HG02852 (cell line): ENCODE measurements at regions not wholly inside any gene's neighbourhood (a gene's known extent, or its start where the extent isn't known, plus 50 kb on each side); places are given as distances from the start of the nearest gene placed in this dataset.

Experiments
- ATAC-seq: cut with Tn5 transposase; IDR thresholded peaks from one replicate; pipeline ENCODE4 v1.9.1; 2021; ENCODE audit warnings: mild to moderate bottlenecking, moderate library complexity; ENCODE audit not compliant: unreplicated experiment

DNA sequence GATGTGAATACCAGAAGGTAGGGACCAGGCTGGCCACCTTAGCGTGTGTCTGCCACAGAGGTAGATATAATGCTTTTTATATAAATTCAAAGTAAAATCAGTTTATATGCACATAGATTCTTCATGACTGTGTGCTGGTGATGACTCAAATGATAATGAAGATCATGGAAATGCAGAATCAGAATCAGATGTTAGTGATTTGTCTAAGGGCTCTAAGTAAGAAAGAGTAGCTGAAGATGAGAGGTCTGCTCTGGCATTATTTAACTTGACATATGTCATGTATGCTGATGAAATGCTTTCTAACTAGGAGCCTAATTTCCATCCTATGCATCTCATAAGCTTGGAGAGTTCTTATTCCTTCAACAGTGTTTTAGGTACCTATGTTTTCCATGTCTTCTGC lies 50.3 kb upstream of the DPH6 start:
- ATAC-seq = no peak

DNA sequence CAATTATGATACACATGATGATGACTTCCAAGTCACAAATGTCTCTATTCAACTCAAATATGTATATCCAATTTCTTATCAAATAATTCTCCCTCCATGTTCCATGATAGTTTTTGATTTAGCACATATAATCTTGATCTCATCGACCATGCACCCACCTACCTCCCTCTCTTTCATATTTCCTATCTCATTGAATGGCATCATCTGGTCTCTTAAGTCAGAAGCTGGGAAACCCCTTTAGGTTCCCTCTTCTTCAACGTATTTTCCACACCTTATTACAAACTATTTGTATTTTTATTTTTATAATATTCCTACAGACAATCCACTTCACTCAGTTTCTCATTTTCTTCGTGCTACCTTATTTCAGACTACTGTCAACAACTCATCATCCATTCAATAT lies 56.9 kb upstream of the DPH6 start:
- peak; percentile 39 for ATAC-seq

DNA sequence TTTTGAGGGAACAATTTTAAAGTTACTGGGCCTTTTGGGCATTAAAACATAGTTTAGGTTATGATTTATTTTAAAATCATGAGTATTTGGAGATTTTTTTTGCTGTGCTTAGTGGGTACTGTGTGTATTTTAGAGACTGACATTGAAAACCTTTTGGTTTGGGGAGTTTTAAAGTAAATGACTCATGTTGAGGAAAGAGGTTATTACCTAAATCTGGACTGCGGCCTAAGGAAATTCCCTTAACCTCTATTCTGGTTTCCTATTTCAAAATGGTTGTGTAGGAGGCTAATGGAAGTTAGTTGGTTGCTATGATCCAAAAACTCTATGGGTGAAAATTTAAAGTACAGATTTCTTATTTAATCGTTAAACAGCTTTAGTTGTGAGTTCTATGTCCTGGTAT lies 57.3 kb upstream of the DPH6 start:
- ATAC-seq = peak; percentile 87

DNA sequence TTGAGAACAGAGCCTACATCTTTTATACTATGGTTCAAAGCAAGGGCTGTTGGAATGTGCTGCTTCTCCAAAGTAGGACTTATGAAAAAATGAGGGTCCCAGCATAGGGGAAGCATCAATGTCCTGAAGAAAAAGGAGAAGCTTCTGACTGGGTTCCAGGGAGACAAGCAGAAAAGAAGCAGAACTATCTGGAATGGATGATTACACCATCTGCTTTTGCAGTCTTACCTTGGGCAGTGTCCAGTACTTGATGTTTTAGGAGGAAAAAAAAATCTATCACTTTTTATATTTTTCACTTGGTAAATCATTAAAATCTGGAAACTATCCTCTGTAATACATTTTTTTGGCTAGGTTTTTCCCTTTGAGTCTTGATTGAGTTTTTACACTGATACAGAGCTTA lies 57.9 kb upstream of the DPH6 start:
- ATAC-seq = no peak

DNA sequence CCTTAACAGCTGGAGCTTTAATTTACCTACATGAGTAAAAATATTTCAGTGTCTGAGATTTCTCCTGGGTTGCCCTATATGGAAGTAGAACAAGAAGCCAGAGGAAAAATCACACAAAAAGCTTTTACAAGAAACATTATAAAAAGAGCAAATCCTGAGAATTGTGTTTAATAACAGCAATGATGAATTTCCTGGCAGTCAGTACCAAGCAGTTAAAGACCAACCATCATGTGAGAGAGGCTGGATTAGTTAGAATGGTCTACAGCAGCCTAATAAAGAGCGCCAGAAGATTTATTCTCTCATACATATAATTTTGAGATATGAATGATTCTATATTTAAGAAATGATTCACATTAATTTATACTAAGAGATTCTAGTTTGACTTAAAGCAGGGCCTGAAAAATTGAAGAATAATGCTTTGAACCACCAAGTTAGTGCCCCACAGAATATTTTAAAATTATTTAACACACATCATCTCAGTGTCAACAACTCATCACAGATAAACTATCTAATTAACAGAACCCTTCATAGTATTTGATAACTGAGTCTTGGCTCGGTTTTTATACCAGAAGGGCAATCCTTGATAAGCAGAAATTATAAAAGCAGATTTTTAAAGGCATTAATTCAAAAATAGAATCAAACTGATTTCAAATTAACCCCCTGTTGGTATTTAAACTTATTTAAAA lies 59.9 kb upstream of the DPH6 start:
- ATAC-seq = no peak

DNA sequence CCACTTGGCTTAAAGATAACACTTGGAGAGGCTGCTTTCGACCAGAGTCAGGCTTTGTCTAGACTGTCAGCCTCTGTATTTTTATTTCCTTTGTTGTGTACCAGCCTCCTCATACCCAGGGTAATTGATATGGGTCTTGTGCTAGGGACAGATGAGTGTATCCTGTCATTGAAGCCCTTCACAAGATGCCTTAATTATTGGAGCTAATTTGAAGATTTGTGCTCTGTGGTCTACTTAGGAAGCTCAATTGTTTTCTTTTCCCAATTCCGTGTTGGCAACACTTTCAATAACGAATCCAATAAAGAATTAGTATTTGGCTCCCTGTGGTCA lies 60.5 kb upstream of the DPH6 start:
- ATAC-seq = no peak

DNA sequence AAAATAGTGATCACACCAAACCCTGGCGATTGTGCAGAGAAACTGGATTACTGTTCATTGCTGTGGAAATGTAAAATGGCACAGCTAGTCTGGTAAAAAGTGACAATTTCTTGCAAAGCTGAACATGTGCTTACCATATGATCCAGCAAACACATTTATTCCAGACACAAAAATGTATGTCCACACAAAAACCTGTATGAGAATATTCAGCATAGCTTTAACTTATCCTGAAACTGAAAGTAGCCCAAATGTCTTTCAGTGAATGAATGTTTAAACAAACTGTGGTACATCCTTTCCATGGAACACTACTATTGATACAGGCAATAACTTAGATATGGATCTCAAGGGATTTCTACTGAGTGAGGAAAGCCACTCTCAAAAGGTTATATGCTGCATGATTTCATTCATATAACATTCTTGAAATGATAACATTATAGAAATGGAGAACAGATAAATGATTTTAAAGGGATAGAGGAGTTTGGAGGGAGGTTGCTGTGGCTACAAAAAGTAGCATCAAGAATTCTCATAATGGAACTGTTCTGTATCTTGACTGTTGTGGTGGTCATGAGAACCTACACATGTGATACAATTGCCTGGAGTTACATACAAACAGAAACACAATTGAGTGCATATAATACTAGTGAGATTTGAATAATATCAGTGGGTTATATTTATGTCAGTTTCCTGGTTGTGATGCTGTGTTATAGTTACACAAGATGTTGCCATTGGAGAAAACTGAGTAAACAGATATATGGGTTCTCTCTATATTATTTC lies 70.7 kb upstream of the DPH6 start:
- ATAC-seq = no peak

DNA sequence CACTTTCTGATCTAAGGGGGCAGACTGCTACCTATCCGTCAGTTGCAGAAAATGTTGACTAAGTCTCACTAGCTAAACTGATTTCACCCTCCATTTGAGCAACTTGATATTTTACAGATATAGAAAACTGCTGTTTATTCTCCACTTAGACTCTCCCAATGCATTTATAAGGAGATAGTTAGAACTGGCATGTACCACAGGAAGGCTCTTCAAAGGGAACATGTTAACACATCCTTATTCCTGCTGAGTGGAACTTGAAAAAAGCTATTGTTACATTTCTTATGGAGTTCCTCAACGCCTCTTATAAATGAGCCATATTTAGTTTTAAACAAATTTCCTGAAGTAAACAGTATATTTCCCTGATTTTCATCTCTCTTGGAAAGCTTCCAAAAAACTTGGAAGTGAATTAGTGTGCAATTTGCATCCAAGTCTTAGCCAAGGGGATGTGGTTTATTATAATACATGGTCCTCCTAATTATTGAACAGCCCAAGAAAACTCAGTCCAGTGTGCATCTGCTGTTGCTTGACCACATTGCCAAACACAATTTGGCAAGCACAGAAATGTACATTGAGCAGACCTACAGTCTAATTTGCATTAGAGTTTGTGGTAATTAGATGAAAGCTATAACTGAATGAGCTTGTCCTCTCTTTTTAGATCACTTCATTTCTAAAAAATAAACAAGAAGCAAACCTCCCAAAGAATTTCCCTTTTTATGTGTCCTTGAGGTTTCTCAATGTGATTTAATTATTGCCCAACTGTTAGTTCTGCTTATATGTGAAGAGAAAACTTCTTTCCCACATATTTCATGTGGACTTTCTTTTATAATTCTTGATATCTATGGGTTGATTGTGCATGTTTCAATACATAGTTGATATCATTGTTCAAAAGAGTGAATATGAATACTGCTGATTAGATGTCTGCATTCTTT lies 72.6 kb upstream of the DPH6 start:
- ATAC-seq = no peak

DNA sequence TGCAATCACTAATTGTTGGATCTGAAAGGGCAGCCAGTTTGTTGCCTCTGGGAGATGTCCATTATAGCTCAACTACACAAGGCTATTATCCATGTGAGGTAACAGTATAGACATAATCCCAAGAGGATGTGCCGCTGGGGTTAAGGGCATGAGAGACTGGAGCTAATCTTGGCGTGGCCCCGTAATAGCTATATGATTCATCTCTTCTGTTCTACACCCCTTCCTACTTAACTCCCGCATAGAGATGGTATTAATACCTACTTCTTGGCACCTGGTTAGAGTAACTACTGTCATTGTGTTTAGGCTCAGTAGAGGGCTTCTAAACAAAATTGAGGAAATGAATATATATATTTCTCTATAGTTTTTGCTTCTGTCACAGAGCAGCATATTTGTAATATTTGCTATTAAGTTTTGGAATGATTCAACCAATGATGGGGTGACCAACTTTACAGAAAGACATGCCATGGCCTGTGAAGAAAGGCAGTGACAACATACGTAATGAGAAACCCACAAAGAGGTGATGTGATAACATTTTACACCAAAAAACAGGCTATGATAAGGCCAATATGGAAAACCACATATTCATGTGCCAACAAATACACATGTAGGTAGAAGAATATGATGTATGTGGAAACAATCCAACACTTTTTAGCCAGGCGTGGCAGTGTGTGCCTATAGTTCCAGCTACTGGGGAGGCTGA lies 76.8 kb upstream of the DPH6 start:
- no peak for ATAC-seq

DNA sequence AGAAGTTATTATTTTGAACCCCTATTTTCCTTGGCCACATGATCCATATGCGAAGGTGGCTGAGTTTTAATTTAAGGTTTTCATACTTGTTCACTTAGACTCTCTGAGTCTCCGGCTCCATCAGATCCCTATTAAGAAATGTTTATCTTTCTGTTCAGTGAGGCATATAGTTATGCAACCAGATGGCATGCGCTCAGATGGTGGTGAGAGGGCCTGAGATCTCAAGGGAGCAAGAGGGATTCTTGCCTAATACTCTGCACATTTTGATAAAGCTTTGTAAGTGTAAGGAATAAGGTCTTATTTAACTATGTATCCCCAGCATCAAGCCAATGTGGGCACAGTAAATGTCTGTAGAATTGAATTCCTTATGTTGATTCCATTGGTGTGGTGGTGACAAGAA lies 78.9 kb upstream of the DPH6 start:
- ATAC-seq = no peak

DNA sequence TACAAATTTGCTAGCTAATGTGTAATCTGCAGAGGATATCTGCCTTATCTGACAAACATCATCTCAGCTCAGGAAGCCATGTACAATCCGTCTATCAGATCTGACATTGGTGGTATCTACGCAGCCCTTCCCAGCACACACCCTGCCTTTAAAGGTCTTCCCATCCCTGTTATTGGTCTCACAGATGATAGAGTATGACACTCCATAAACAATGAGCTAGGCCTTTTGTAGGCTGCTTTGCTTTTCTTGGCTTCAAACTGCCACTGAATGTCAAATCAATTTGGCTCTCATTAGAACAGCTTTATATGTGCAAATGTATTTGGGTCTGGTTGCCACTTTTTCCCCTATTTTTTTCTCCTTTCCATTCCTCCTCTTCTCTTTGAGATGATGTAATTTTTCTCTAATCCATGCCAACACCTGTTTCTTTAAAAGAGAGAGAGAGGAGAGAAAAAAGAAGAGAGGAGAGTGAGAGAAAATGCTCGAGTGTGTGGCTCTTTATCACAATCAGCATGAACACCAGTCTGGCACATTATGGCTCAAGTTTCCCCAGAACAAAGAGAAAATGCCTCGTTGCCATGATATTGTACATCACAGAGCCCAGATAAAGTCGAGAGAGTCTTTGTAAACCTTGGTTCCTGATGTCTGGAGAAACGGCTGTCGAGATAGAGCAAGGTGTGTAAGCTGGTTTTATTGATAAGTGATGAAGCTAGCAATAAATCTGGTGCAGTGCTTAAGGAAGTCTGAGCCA lies 80.8 kb upstream of the DPH6 start:
- ATAC-seq = no peak

DNA sequence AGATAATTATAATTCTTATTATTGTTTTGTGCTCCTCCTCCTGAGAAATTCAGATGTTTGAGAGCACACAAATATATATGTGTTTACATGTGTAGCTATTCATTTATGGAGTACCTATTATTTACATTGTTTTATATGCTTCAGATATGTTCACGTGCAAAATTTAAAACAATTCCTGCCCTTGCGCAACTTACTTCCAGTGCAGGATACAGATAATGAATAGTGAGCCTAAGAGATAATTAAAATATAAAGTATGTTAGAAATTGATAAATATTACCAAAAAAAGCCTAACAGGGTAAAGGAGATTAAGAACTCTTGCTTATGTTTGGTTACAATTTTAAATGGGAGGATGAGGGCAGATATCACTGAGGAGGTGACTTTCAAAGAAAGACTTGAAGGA lies 81.7 kb upstream of the DPH6 start:
- no peak for ATAC-seq

DNA sequence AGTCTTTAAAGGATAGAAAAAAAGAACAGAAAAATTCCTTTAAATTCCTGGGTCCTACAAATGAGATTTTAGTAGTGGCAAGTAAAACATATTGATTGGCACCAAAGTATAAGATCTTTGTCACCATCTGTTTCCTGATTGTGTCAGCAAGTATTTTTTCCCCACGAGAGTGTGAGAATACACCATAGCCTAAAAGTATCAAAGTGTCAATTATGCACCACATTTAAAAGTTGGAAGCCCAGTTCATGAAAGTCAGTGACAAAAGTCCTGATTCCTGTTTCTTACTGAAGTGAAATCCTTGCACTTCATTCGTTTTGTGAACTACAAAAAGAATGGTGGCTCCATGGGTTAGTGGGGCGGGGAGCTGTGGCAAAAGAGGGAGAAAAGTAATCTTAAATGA lies 83.8 kb upstream of the DPH6 start:
- ATAC-seq = no peak

DNA sequence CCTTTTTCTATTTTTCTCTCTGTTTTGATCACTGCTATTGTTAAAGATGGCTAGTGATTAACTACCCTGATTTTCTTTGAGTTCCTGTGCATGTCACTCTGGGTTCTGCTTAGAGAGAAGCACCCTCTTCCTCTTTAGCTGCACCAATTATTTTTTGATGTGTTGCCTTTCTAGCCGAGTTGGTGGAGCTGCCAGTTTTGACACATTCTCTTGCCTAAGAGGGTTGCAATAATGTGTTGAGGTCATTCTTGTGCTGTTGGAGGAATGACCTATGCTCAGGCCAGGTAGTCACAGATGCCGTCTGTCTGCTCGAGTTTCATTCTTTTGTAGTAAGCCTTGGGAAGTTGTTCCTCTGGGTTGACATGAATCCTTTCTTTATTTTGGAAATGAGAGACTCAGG lies 84.6 kb upstream of the DPH6 start:
- ATAC-seq = no peak

DNA sequence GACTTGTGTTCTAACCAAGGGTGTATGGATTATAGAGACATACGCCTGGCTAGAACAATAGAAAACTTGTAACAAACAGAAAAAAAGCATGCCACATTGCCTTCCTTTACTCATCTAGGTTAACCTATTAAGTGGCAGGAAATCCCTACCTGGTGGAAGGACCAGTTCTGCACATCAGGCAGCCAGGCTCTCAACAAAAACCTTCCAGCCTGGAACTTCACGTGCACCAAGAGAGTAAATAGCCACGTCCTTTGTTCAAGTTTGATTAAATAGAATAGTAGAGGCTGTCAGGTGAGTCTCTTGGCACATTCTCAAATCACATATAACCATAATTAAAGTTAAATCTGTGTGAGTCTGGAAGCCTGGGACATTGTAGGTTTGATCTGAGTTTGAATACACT lies 85.0 kb upstream of the DPH6 start:
- no peak for ATAC-seq

DNA sequence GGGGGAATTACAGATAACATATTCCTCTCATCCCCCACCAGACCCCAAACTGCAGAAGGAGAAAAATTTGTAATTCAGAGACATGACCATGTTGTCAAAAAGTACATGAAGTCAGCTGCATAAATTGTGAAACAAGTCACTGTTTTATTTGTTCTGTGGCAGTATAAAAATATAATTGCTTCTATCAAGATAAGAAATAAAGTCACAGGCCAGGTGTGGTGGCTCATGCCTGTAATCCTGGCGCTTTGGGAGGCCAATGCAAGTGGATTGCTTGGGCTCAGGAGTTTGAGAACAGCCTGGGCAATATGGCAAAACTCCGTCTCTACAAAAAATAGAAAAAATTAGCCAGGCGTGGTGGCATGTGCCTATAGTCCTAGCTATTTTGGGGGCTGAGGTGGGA lies 87.7 kb upstream of the DPH6 start:
- no peak for ATAC-seq

DNA sequence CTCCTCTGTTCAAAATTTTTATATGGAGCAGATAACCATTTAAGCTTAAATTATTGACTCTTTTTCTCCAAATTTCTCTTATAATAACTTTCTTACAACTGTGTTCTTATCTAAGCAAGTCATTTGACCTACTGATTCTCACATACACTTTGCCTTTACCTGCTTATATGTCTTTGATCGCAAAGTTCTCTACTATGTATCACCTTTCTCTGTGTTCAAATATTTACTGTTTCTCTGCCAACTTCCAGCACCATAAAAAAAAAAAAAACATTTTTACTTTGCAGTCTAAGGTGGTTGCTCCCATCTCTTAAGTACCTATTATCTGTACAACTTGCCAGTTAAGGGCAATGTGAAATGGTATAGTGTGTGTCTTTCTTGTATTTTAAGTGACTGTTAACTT lies 100.8 kb upstream of the DPH6 start:
- ATAC-seq = no peak

DNA sequence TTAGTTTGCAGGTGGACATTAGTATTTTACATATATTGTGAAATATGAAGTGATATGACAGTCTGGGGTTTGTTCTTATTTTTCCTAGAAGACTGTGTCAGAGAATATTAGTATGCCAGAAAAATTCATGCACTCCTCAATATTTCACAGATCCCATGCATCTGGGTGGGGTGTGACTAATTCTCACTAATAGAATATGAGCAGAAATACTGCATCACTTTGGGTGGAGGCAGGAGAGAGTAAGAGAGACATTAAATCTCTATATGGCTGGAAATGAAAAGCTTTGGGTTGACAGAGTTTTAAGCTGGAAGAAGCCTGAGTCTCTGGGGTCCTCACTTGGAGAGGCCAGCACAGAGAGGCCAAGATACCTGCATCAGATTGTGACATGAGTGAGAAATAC lies 101.3 kb upstream of the DPH6 start:
- no peak for ATAC-seq

DNA sequence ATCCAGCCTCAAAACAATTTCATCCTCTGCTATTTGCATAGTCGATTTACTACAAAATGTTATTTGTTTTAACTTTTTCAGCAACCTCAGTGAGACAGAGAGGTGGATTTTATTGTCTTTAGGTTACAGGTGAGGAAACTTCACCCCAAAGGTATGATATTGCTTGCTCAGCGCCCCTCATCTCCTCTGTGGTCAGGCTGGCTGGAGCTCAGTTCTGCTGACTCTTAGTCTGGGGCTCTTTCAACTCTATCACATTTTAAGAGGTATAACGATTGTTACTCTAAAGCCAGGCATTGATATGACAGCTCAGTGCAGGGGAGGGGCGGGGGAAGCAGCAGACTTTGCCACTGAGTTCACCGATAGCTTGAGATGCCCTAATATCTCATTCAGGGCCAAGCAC lies 103.0 kb upstream of the DPH6 start:
- ATAC-seq = no peak

DNA sequence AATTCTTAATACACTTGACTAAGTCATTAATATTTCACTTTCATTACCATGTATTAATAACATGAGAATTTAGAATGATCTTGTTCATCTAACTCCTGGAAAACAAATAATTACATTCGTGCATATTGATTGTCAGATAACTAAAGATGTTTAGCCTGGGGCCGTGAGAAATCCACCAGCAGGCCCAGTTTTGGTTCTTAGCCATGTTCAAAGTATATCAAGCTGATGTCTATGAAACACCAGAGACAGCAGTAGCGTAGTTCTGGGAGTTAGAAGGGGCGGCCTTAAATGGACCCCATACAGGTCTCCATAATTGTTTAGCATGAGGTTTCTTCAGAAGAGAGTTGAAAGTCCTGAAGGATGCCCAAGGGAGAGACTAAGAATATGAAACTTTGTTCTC lies 103.6 kb upstream of the DPH6 start:
- no peak for ATAC-seq

DNA sequence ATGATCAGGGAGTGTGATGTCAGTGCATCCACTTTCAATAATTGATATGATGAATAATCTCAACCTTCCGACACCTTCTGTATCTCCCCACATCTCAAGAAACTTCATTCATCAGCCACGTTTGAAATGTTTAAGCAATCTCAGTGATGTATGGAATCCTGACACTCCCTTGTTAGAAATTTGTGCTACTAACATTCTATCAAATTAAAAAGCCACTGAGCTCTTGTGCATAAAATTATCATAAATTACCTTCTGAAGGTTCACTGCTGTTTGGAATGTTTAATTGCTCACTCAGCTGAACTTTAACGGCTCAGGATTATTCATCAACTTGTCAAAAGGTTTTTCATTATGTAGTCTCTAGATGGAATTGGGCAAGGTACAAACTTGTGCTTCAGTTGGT lies 108.4 kb upstream of the DPH6 start:
- no peak for ATAC-seq
